Hippocampal formation (tissue), 2 donors: ENCODE measurements at regions not wholly inside any gene's neighbourhood (a gene's known extent, or its start where the extent isn't known, plus 50 kb on each side); places are given as distances from the start of the nearest gene placed in this dataset.
A peak's percentile ranks its signal among the peaks of the same experiment; 100 is the strongest.
"Not testable (repeated sequence)": the region's sequence is repeated elsewhere in the genome, so short reads cannot be mapped to it uniquely, and the experiment has no call there.

Experiments
- DNase-seq, 2 donors: peaks; one replicate each; lab custom pipeline; 2025; lab: John Stamatoyannopoulos, UW

DNA sequence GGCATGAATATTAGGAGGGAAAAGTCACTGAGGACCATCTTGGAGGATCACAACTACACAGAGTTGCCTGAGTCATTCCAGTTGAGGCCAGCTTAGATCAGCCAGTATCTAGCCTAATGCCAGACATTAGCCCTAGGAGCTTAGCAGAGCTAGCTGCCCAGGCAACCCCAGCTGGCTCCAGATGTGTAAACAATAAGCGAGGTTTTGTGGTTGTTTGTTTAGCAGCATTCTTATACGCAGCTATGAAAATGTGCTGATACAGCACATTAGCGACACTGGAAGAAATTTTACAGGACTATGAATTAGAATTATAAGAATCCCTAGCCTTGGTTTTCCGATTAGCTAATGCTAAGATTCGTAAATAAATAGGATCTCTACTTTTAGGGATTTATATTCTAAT lies 59.3 kb downstream of the BTBD3 start:
- no peak for DNase-seq

- DNase-seq = no peak
These were observed 60.8 kb downstream of the BTBD3 start for GRCh38 chr20:11978496-11978895.

DNA sequence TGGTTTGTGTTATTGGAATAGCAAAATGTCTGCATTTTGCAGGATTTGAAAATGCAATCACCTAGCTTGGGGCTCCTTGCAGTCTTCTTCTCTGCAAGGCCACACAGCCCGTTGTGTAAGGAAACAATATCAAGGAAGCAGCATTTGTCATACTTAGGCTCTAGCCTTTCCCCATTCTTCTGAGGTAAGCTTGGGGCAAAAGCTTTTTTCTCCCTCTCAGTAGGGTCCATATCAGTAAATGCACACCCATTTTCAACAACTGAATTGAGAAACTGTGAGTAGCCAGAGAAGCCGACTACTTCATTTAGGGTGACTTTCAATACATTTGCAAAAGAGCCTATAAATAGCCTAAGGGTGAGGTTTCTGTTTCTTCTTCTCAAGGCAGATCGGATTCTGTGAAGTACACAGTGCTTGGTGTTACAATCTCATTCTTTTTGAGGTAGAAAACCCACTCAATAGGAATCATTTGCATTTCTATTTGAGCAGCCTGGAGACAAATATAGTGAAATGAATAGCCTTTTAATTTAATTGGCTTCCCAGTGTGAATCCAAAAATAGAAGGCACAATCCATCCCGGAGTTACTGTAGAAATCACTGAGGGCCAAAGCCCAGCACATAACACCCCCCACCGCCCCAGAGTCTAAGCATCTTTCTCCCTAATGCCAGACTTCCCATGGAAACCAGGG lies 61.8 kb downstream of the BTBD3 start:
- peak in 1 of 2 donors; percentile 55 for DNase-seq

DNA sequence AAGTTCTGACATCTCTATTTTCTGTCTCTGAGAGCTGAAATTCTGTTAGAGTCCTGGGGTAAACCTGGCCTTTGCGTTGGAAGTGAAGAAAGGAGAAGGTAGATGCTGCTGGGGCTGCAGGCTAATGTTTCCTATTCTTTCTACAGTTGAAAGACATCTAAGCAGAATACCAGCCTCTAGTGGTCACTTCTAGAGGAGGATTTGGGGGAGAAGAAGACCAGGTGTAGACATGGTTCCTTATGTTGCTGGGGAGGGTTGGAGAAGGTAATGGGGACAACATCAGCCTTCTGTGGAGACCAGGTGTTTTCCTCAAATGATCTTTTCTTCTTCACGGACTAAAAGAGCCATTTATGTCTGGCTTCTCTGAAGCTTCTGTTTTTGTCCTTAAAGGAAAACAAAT lies 62.6 kb downstream of the BTBD3 start:
- no peak for DNase-seq

DNA sequence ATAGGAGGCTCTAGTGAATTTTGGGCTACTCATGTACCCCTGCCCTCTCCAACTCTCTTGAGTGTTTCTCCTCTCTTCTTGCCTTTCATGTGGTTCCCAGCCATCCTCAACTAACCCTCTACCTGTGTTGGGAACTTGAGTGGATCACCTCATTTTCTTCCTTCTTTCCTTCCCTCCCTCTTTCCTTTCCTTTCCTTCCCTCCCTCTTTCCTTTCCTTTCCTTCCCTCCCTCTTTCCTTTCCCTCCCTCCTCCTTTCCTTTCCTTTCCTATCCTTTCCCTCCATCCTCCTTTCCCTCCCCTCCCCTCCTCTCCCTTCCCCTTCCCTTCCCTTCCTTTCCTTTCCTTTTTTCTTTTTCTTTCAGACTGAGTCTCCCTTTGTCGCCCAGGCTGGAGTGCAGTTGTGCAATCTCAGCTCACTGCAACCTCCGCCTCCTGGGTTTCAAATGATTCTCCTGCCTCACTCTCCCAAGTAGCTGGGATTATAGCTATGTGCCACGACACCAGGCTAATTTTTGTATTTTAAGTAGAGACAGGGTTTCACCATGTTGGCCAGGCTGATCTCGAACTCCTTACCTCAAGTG lies 63.8 kb downstream of the BTBD3 start:
- no peak for DNase-seq

DNA sequence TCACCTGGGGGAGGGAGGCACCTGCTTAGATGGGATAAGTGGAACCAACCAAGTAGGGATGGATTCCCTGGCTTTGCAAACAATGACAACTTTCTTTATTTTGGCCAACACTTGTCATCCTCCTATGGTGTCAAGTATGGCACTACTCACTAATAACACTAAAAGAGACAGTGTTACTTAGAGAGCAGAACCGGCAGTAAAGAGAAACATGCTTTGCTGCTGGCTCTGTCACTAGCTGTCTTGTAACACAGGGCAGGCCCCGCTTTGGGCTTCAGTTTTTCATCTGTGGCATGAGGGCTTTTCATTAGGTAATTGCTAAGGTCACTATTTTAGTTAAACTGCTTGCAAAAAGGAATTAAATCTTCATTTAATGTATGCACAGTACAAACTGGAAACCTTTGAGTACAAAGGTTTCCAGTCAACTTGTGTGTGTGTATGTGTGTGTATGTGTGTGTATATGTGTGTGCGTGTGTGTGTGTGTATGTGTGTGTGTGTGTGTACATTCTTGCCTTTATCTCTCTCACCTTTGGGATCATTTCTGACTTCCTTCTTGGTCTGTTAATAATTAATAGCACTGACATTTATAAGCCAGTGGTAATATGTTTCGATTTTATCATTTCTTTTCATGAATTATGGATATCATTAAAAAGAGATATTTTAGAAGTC lies 64.7 kb downstream of the BTBD3 start:
- DNase-seq = no peak

- no peak for DNase-seq
These were observed 65.3 kb downstream of the BTBD3 start for GRCh38 chr20:11982955-11983470.

- no peak for DNase-seq
These were observed 69.3 kb downstream of the BTBD3 start for GRCh38 chr20:11986954-11987353.

GRCh38 chr20:11987526-11987925 lies 69.8 kb downstream of the BTBD3 start:
- DNase-seq = no peak

GRCh38 chr20:11989018-11989771 lies 71.5 kb downstream of the BTBD3 start:
- DNase-seq = no peak

DNA sequence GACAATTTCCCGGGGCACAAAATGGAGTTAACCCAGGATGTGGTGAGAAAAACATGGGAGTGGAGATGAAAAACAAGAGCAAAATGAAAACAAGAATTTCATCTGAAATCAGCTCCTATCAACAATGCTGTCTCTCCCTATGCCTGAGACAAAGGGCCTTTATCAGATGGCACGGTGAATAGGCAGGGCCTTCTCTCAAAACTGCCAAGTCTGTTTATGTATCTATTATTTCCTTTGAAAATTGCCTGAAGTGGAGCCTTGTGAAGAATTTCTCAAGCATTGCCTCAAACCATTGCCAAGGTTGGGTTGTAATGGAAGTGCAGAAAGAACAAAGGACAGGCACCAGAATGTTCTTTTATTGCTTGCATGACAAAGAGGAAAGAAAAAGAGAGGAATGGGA lies 74.7 kb downstream of the BTBD3 start:
- peak; percentile 19 to 74 for DNase-seq

DNA sequence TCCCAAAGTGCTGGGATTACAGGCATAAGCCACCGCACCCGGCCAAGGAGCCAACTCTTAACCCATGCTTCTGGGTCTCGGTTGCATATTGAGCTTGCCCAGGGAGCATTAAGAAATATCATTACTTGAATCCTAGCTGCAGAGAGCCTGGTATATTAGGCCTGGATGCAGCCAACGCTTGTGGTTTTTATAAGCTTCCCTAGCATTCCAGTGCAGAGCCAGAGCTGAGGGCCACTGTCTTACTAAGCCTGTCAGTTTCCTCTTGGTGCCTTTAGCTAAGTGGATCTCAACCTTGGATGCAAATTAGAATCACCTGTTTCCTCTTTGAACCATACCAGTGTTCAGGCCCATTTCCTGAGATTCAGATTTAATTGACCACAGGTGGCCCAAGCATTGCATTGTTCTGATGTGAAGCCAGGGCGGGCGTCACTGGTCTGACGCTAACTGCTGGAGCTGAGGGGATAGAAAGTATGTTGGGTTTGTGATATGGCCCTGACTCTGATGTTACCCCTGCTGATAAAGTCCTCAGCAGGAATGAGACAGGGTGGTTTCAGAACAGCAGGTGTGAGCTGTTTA lies 76.3 kb downstream of the BTBD3 start:
- DNase-seq = no peak

DNA sequence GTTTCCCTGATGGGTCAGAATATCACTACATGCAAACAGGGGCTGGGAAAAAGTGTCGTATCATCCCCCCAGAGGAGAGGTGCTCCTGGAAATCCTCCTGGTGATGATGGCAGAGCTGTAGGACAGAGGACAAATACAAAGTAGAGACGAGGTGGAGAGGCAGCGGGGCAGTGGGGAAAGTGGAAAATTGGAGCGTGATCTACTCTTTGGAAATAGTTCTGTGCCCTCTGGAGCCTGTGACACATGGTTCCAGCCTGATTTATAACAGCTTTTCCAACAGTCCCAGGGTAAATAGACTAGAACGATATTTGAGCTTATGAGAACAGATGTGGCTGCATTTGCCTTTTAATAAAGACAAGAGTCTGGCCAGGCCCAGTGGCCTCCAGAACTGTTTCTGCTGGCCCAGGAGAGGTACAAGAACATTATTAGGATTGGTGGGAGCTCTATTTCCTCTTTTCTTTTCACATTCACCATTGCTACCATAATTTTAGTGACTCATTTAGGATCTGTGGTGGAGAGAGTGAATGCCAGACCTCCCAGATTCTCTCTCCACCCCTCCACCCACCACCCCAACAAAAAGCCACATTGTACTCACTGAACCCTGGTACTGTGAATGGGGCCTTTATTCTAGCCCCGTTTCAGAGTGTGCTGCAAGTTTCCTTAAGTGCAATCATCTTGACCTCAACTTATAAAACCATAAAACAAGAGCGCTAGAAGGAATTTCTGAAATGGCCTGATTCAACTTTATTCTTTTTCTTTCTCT lies 78.3 kb downstream of the BTBD3 start:
- peak; percentile 66 to 81 for DNase-seq

DNA sequence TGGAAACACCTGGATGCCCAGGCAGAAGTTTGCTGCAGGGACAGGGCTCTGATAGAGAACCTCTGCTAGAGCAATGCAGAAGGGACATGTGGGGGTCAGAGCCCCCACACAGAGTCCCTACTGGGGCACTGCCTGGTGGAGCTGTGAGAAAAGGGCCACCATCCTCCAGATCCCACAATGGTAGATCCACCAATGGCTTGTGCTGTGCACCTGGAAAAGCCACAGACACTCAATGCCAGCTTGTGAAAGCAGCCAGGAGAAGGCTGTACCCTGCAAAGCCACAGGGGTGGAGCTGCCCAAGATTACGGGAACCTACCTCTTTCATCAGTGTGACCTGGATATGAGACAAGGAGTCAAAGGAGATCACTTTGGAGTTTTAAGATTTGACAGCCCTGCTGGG lies 87.1 kb downstream of the BTBD3 start:
- not testable (repeated sequence) for DNase-seq

- peak in 1 of 2 donors; percentile 26 for DNase-seq
These were observed 94.8 kb downstream of the BTBD3 start for GRCh38 chr20:12012241-12013222.

DNA sequence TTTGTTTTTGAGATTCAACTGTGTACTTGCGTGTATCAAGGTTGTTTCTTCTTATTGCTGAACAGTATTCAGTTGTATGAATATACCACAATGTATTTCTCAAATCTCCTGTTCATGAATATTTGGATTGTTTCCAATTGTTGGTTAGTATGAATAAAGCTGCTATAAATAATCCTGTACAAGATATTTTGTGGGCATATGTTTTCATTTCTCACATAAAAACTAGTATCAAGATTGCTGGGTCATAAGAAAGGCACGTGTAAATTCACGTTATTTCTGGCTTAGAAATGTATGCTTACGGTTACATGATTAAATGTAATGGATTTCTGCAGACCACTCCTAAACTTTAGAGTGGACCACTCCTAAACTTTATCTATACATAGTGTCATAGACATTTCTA lies 96.6 kb downstream of the BTBD3 start:
- no peak for DNase-seq

GRCh38 chr20:12014736-12015135 lies 97.0 kb downstream of the BTBD3 start:
- no peak for DNase-seq

- no peak for DNase-seq
These were observed 98.6 kb downstream of the BTBD3 start for GRCh38 chr20:12016291-12016690.

DNA sequence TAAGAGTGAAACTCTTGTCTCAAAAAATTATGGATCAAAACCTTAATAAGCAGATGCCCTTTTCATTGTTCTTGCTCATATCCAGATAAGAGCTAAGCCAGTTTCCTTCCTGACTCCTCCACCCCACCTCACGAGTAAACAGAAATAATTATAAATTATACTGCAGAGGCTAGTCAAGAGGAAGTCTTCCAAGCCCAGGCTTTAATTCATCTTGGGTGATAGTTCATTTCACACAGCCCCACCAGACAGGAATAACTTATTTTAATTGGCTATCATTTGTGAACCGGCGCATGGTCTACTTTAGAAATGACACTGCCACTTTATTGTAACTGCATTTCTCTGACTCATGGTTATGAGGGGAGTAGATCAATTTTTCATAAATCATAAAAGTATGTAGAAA lies 102.0 kb downstream of the BTBD3 start:
- no peak for DNase-seq

- no peak for DNase-seq
These were observed 103.2 kb downstream of the BTBD3 start for GRCh38 chr20:12020846-12021245.
